GM23248 (cell line): ENCODE measurements at regions not wholly inside any gene's neighbourhood (a gene's known extent, or its start where the extent isn't known, plus 50 kb on each side); places are given as distances from the start of the nearest gene placed in this dataset.

Experiments
- EZH2 ChIP-seq: fragments of 200-600 bp; sonication (generic); IDR thresholded peaks from 2 replicates; pipeline ENCODE4 v1.6.1; 2018; ENCODE audit warnings: antibody characterized with exemption, mild to moderate bottlenecking; ENCODE audit not compliant: insufficient read depth, poor library complexity, severe bottlenecking
- EZH2phosphoT487 ChIP-seq: fragments of 200-600 bp; sonication (generic); IDR thresholded peaks from 2 replicates; pipeline ENCODE4 v1.6.1; 2018; ENCODE audit warnings: antibody characterized with exemption, moderate library complexity, mild to moderate bottlenecking, low read depth; ENCODE audit not compliant: insufficient read depth

DNA sequence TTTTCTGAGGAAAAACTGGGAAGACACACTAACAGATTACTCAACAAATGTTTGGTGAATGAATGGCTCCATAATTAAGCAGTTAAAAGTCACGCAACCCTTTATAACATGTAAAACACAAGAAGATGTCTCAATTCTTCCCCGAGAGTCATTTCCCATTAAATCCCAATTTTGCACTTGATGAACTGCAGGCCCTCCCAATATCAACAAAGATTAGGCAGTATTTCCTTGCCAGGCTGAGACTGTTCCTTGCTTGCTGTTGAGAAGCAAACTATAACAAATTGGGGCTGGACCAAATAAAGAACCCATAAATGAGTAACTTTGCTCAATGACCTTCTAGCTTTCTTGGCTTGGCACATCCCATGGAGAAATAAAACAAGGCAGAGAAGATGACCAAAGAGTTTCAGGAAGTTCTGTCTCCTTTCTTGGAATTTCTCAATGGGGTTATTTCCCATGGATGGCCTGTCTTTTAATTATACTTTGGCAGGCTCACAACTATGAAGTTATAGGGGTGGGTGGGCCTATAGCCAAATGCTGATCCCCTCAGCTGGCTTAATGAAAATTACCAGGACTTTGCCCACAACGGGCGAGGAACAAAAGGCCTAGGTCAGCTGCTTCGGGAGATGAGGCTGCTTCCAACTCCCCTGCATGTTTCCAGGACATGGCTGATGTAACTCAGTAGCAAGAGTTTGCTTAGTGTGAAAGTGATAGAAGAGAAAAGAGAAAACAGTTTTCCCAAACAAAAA, 243.1 kb upstream of the RFX3 start:
- TF ChIP-seq EZH2phosphoT487 (peak; percentile 84; the same call in 1 of the 2 replicates), EZH2 (no peak)
